Peyer's patch (tissue), 4 donors: ENCODE measurements at regions not wholly inside any gene's neighbourhood (a gene's known extent, or its start where the extent isn't known, plus 50 kb on each side); places are given as distances from the start of the nearest gene placed in this dataset.

Experiments used
- POLR2A ChIP-seq, 2 donors: fragments of 450-650 bp; IDR thresholded peaks; one replicate each; pipeline ENCODE4 v1.5.1; 2017; ENCODE audit warnings: antibody characterized with exemption in 2 of 2, mild to moderate bottlenecking in 2 of 2, moderate library complexity in 2 of 2
- TF ChIP-seq, protein P1 (sequence below), 6 experiments: fragments of 450-650 bp in 4 of 6; fragments of 200-600 bp in 2 of 6; sonication (generic) in 1 of 6; IDR thresholded peaks; one replicate each; pipeline ENCODE4 v1.5.1; 2017 to 2019; ENCODE audit warnings: antibody characterized with exemption in 6 of 6, mild to moderate bottlenecking in 3 of 6, moderate library complexity in 1 of 6

DNA sequence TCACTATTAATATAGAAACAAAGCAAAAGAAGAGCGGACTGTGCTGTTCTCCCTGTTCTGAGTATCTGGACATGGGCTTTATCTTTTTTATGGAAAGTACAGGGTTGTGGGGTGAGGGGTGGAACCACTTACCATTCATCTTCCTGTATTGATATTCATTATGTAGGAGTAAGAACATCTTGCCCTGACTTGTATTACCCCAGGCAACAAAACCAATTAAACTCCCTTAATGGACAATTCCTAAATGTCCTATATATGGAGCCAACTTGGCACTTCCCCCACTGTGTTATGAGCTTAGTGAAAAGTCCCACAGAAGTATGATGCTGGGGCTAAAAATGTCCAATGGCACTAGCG lies 139.9 kb upstream of the KRR1 start:
- TF ChIP-seq, protein P1, sequence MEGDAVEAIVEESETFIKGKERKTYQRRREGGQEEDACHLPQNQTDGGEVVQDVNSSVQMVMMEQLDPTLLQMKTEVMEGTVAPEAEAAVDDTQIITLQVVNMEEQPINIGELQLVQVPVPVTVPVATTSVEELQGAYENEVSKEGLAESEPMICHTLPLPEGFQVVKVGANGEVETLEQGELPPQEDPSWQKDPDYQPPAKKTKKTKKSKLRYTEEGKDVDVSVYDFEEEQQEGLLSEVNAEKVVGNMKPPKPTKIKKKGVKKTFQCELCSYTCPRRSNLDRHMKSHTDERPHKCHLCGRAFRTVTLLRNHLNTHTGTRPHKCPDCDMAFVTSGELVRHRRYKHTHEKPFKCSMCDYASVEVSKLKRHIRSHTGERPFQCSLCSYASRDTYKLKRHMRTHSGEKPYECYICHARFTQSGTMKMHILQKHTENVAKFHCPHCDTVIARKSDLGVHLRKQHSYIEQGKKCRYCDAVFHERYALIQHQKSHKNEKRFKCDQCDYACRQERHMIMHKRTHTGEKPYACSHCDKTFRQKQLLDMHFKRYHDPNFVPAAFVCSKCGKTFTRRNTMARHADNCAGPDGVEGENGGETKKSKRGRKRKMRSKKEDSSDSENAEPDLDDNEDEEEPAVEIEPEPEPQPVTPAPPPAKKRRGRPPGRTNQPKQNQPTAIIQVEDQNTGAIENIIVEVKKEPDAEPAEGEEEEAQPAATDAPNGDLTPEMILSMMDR (IDR thresholded peaks at IDR 0.05), result no peak
- no peak for TF ChIP-seq POLR2A (IDR thresholded peaks at IDR 0.05)
